ENCODE measurements at regions not wholly inside any gene's neighbourhood (a gene's known extent, or its start where the extent isn't known, plus 50 kb on each side); places are given as distances from the start of the nearest gene placed in this dataset.

- TF ChIP-seq CTCF (IDR thresholded peaks at IDR 0.05) (no peak), POLR2A (IDR thresholded peaks at IDR 0.05) (no peak)
These were observed 96.4 kb upstream of the HS3ST1 start for GRCh38 chr4:11525085-11525484.
